IMR-90 (cell line): ENCODE measurements at regions not wholly inside any gene's neighbourhood (a gene's known extent, or its start where the extent isn't known, plus 50 kb on each side); places are given as distances from the start of the nearest gene placed in this dataset.

Experiments
- ATAC-seq: fragments of 200-7000 bp; cut with Tn5 transposase; 2 replicates; pipeline ENCODE4 v1.9.1; 2020; ENCODE audit warnings: low read depth, mild to moderate bottlenecking, moderate library complexity
- BruUV-seq: library from RNA; stranded (reverse); fragments of 400-500 nt; replicated peaks from 2 replicates; lab custom pipeline; 2021; lab: Mats Ljungman, UMichigan
- CTCF ChIA-PET: fragments of 300-600 bp; formaldehyde crosslinking; extraction: SDS; loops from one replicate; lab custom pipeline; 2021; ENCODE audit warnings: antibody characterized with exemption; lab: Yijun Ruan, JAX
- POLR2A ChIA-PET: fragments of 300-600 bp; sonication (Branson Sonifier 250); formaldehyde crosslinking; loops from one replicate; lab custom pipeline; 2022; ENCODE audit warnings: antibody characterized with exemption; ENCODE audit not compliant: unreplicated experiment; lab: Charles Lee
- DNase-seq: peaks from one replicate; pipeline ENCODE4 v3.0.0; 2013
- H2AFZ ChIP-seq: replicated peaks from 2 replicates; pipeline ENCODE3; 2013; ENCODE audit warnings: low read length, mild to moderate bottlenecking; ENCODE audit not compliant: poor library complexity
- H2AK5ac ChIP-seq: 2 replicates; pipeline ENCODE4 v1.6.1; 2013; ENCODE audit warnings: low read depth, low read length, inconsistent platforms
- H2AK9ac ChIP-seq: replicated peaks from 2 replicates; pipeline ENCODE3; 2013; ENCODE audit warnings: mild to moderate bottlenecking, low read depth, low read length, moderate library complexity; ENCODE audit not compliant: poor library complexity
- H2BK120ac ChIP-seq: 2 replicates; pipeline ENCODE4 v1.6.1; 2013; ENCODE audit warnings: low read depth, low read length, inconsistent platforms
- H2BK15ac ChIP-seq: 3 replicates; pipeline ENCODE4 v1.6.1; 2013; ENCODE audit warnings: low read depth, low read length, inconsistent platforms
- H2BK20ac ChIP-seq: 2 replicates; pipeline ENCODE4 v1.6.1; 2013; ENCODE audit warnings: low read depth, mild to moderate bottlenecking, inconsistent platforms, low read length, moderate library complexity
- H2BK5ac ChIP-seq: 2 replicates; pipeline ENCODE4 v1.6.1; 2013; ENCODE audit warnings: mild to moderate bottlenecking, low read depth, low read length, inconsistent platforms; ENCODE audit not compliant: poor library complexity, severe bottlenecking
- H3K14ac ChIP-seq: replicated peaks from 2 replicates; pipeline ENCODE4 v1.6.1; 2013; ENCODE audit warnings: low read depth, low read length, inconsistent platforms
- H3K18ac ChIP-seq: 2 replicates; pipeline ENCODE4 v1.6.1; 2013; ENCODE audit warnings: low read depth, low read length, control low read depth
- H3K23ac ChIP-seq: 2 replicates; pipeline ENCODE4 v1.6.1; 2013; ENCODE audit warnings: low read depth, low read length, inconsistent platforms
- H3K27ac ChIP-seq: 2 replicates; pipeline ENCODE4 v1.5.1; 2013; ENCODE audit warnings: mild to moderate bottlenecking, control low read depth, low read length; ENCODE audit not compliant: insufficient read depth
- H3K27me3 ChIP-seq: 2 replicates; pipeline ENCODE4 v1.6.1; 2013; ENCODE audit warnings: low read length; ENCODE audit not compliant: control insufficient read depth, insufficient read depth
- H3K36me3 ChIP-seq: 2 replicates; pipeline ENCODE4 v1.6.1; 2013; ENCODE audit warnings: low read length, mixed read lengths; ENCODE audit not compliant: control insufficient read depth, insufficient read depth
- H3K4ac ChIP-seq: 2 replicates; pipeline ENCODE4 v1.6.1; 2013; ENCODE audit warnings: low read depth, low read length, inconsistent platforms
- H3K4me1 ChIP-seq: 2 replicates; pipeline ENCODE4 v1.6.1; 2013; ENCODE audit warnings: low read length, mixed read lengths; ENCODE audit not compliant: control insufficient read depth, insufficient read depth
- H3K4me2 ChIP-seq: 2 replicates; pipeline ENCODE4 v1.6.1; 2013; ENCODE audit warnings: low read depth, mild to moderate bottlenecking, control low read depth, low read length, moderate library complexity
- H3K4me3 ChIP-seq: 2 replicates; pipeline ENCODE4 v1.5.1; 2013; ENCODE audit warnings: low read depth, mild to moderate bottlenecking, control low read depth, low read length, moderate library complexity; ENCODE audit not compliant: insufficient read depth
- H3K56ac ChIP-seq: 2 replicates; pipeline ENCODE4 v1.6.1; 2013; ENCODE audit warnings: low read length, inconsistent platforms; ENCODE audit not compliant: insufficient read depth; ENCODE audit errors: extremely low read depth
- H3K79me1 ChIP-seq, 2 experiments: 2 replicates each; pipeline ENCODE4 v1.6.1; 2013; ENCODE audit warnings: low read length in 2 of 2, inconsistent platforms in 1 of 2, low read depth in 1 of 2
- H3K9ac ChIP-seq: 2 replicates; pipeline ENCODE4 v1.6.1; 2013; ENCODE audit warnings: low read depth, low read length, control low read depth
- H3K9me1 ChIP-seq: 2 replicates; pipeline ENCODE4 v1.6.1; 2013; ENCODE audit warnings: low read length, inconsistent platforms; ENCODE audit not compliant: insufficient read depth
- H3K9me3 ChIP-seq: 2 replicates; pipeline ENCODE4 v1.6.1; 2013; ENCODE audit warnings: low read length; ENCODE audit not compliant: control insufficient read depth, insufficient read depth
- H4K20me1 ChIP-seq: 2 replicates; pipeline ENCODE4 v1.6.1; 2013; ENCODE audit warnings: low read length, inconsistent platforms; ENCODE audit not compliant: insufficient read depth
- H4K5ac ChIP-seq: 2 replicates; pipeline ENCODE4 v1.6.1; 2013; ENCODE audit warnings: mild to moderate bottlenecking, low read depth, low read length, control low read depth
- H4K8ac ChIP-seq, 2 experiments: 2 replicates each; pipeline ENCODE4 v1.6.1; 2013; ENCODE audit warnings: low read depth in 2 of 2, low read length in 2 of 2, control low read depth in 1 of 2, inconsistent platforms in 1 of 2
- H4K91ac ChIP-seq: 2 replicates; pipeline ENCODE4 v1.6.1; 2013; ENCODE audit warnings: low read depth, low read length, inconsistent platforms; ENCODE audit not compliant: insufficient read depth
- BHLHE40 ChIP-seq: fragments of 150-350 bp; IDR thresholded peaks from 2 replicates; pipeline ENCODE4 v1.6.1; 2016; ENCODE audit warnings: mild to moderate bottlenecking, low read depth, low read length
- CEBPB ChIP-seq: IDR thresholded peaks from 2 replicates; pipeline ENCODE4 v1.6.1; 2012; ENCODE audit warnings: low read depth, low read length, improper control_type of control experiment
- CHD1 ChIP-seq: IDR thresholded peaks from 2 replicates; pipeline ENCODE4 v1.6.1; 2012; ENCODE audit warnings: low read depth, low read length, improper control_type of control experiment
- FOS ChIP-seq: fragments of 150-350 bp; IDR thresholded peaks from 2 replicates; pipeline ENCODE4 v1.6.1; 2016; ENCODE audit warnings: low read depth, low read length
- MAFK ChIP-seq: IDR thresholded peaks from 2 replicates; pipeline ENCODE4 v1.6.1; 2012; ENCODE audit warnings: low read depth, low read length, improper control_type of control experiment
- MAZ ChIP-seq: IDR thresholded peaks from 2 replicates; pipeline ENCODE4 v1.6.1; 2012; ENCODE audit warnings: low read depth, mild to moderate bottlenecking, low read length, improper control_type of control experiment, moderate library complexity, borderline replicate concordance
- MXI1 ChIP-seq: IDR thresholded peaks from 2 replicates; pipeline ENCODE4 v1.6.1; 2012; ENCODE audit warnings: low read depth, mild to moderate bottlenecking, low read length, moderate library complexity, borderline replicate concordance
- NFE2L2 ChIP-seq: fragments of 150-350 bp; IDR thresholded peaks from 2 replicates; pipeline ENCODE4 v1.6.1; 2016; ENCODE audit warnings: low read depth, mild to moderate bottlenecking, low read length
- RAD21 ChIP-seq: IDR thresholded peaks from 2 replicates; pipeline ENCODE4 v1.6.1; 2012; ENCODE audit warnings: low read length, improper control_type of control experiment
- RCOR1 ChIP-seq: IDR thresholded peaks from 2 replicates; pipeline ENCODE4 v1.6.1; 2012; ENCODE audit warnings: mild to moderate bottlenecking, low read length, improper control_type of control experiment; ENCODE audit not compliant: insufficient replicate concordance
- RFX5 ChIP-seq: IDR thresholded peaks from 2 replicates; pipeline ENCODE4 v1.8.0; 2012; ENCODE audit warnings: low read depth, mild to moderate bottlenecking, low read length, moderate library complexity
- SMC3 ChIP-seq: fragments of 150-350 bp; IDR thresholded peaks from 2 replicates; pipeline ENCODE4 v1.6.1; 2016; ENCODE audit warnings: low read depth, mild to moderate bottlenecking, antibody characterized with exemption, low read length, moderate library complexity
- USF2 ChIP-seq: fragments of 150-350 bp; IDR thresholded peaks from 2 replicates; pipeline ENCODE4 v1.6.1; 2017; ENCODE audit warnings: mild to moderate bottlenecking, antibody characterized with exemption, low read length, low read depth
- WGBS, 2 experiments: methylation state at CpG; one replicate each; pipeline versions ENCODE4 v1.1.5 to v1.1.7; 2013; ENCODE audit warnings: missing lambda C conversion rate in 2 of 2; ENCODE audit not compliant: insufficient read length in 1 of 2; ENCODE audit errors: extremely low coverage in 2 of 2; 5-methylcytosine and 5-hydroxymethylcytosine counted together
- dilution Hi-C: fragments of 300-500 bp; cut with HindIII; formaldehyde crosslinking; loops from one replicate; pipeline ENCODE4 v1.14.3; 2018; ENCODE audit warnings: low sequenced_read_pairs; ENCODE audit not compliant: unreplicated experiment
- in situ Hi-C: fragments of 300-500 bp; cut with MboI; formaldehyde crosslinking; loops from 3 replicates; pipeline ENCODE4 v1.14.3; 2019; ENCODE audit warnings: low sequenced_read_pairs, inconsistent platforms, mixed read lengths
- intact Hi-C: fragments of 100-400 bp; cut with micrococcal nuclease; formaldehyde crosslinking; loops from 2 replicates; pipeline ENCODE4 v1.10.0; 2022
- TF ChIP-seq, protein P1 (sequence below): fragments of 150-350 bp; IDR thresholded peaks from 2 replicates; pipeline ENCODE4 v1.6.1; 2016; ENCODE audit warnings: low read depth, mild to moderate bottlenecking, low read length, moderate library complexity, borderline replicate concordance

DNA sequence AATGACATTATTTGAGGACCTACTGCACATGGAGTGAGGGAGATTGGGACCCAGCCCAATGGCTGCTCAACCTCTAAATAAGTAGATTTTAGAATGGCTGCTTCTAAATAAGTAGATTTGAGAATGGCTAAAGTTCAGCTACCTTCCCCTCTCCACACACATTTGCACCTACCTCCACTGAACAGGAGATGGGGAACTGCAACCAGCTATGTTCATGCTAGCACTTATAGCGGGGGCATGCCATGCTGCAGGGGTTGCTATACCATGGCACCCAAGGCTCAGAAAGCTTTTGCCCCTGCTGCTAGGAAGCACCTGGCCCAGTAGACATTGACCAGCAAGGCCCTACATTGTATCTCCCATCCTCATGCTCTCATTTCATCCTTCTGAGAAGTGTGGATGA, 70.2 kb upstream of the MAOA start:
- Histone ChIP-seq H3K4me3 (no peak overlapping the region), H2AFZ (no peak overlapping the region), H3K4ac (no peak overlapping the region), H4K91ac (no peak overlapping the region), H2BK120ac (no peak overlapping the region), H3K9me3 (no peaks in the 10 kb centered on the region), H3K79me1 (no peaks in the 10 kb centered on the region), H3K4me1 (no peaks in the 10 kb centered on the region), H4K20me1 (no peaks in the 10 kb centered on the region), H3K18ac (no peak overlapping the region), H3K36me3 (no peaks in the 10 kb centered on the region), H3K9ac (no peak overlapping the region), H3K4me2 (no peak overlapping the region), H3K27me3 (no peaks in the 10 kb centered on the region; the same call in 1 of the 2 replicates), H4K5ac (no peak overlapping the region), H2BK15ac (no peak overlapping the region), H2BK20ac (no peak overlapping the region), H3K9me1 (no peaks in the 10 kb centered on the region), H3K14ac (no peak overlapping the region), H3K23ac (no peak overlapping the region), H2AK5ac (no peak overlapping the region), H3K56ac (no peak overlapping the region), H3K27ac (no peak overlapping the region), H4K8ac (no peak overlapping the region), H2BK5ac (no peak overlapping the region), H2AK9ac (no peak overlapping the region)
- in situ Hi-C loops (no loop called here), intact Hi-C loops (no loop called here), dilution Hi-C loops (no loop called here)
- TF ChIP-seq NFE2L2 (no peak), MXI1 (no peak), FOS (no peak), MAFK (no peak), MAZ (no peak), RFX5 (no peak), CEBPB (no peak), SMC3 (no peak), BHLHE40 (no peak), RAD21 (no peak), USF2 (no peak), RCOR1 (no peak), CHD1 (no peak)
- TF ChIP-seq, protein P1, sequence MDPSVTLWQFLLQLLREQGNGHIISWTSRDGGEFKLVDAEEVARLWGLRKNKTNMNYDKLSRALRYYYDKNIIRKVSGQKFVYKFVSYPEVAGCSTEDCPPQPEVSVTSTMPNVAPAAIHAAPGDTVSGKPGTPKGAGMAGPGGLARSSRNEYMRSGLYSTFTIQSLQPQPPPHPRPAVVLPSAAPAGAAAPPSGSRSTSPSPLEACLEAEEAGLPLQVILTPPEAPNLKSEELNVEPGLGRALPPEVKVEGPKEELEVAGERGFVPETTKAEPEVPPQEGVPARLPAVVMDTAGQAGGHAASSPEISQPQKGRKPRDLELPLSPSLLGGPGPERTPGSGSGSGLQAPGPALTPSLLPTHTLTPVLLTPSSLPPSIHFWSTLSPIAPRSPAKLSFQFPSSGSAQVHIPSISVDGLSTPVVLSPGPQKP, result no peak
- no peak for ATAC-seq
- BruUV-seq, result no TSS peak
- no peak for DNase-seq
- ChIA-PET POLR2A (no interaction called here), CTCF (no interaction called here)
- WGBS, 2 experiments, result no CpG with 5 or more reads among the region's 1 CpG
